ENCODE measurements at regions not wholly inside any gene's neighbourhood (a gene's known extent, or its start where the extent isn't known, plus 50 kb on each side); places are given as distances from the start of the nearest gene placed in this dataset.
"Not testable (repeated sequence)": the region's sequence is repeated elsewhere in the genome, so short reads cannot be mapped to it uniquely, and the experiment has no call there.

DNA sequence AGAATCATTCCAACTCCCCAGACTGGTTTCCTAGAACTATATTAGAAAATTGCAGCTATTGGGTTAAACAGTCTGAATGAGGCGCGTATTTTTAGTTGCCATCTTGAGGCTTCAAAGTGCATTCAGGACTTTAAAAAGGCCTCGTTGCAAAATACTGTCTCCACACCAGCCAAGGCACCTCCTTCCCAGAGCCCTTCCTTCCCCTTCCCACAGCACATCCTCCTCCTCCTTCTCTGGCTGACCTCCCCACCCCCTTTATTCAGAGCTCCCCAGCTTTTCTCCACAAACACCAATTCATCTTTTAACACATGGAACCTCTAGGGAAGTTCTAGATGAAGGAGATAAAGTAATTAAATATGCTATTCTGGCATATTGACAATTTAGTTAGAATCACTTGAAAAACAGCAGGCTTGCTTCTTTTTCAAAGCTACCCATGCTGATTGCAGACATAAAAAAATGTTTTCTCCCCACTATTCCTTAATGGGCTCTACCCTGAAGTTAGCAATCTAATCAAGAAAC, 90.3 kb downstream of the RTP5 start:
- no peak for DNase-seq

DNA sequence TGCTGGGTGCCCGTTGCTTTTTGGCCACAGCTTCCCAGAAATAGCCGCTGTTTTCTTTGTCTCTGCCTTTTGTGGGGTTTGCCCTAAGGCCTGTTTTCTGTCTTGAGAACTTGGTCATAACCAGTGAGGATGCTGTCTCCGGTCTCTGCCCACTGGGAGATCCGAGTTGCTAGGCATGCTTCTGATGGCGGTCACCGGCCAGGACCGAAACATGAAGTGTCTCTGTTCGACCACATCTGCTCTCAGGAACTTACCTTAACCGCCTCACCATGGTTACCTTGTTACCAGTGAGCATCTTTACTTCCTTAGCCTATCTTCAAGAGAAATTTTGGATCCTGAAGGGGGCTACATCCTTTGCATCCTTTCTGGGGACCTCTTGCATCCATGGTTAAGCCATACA, 91.9 kb downstream of the RTP5 start:
- no peak for DNase-seq

DNA sequence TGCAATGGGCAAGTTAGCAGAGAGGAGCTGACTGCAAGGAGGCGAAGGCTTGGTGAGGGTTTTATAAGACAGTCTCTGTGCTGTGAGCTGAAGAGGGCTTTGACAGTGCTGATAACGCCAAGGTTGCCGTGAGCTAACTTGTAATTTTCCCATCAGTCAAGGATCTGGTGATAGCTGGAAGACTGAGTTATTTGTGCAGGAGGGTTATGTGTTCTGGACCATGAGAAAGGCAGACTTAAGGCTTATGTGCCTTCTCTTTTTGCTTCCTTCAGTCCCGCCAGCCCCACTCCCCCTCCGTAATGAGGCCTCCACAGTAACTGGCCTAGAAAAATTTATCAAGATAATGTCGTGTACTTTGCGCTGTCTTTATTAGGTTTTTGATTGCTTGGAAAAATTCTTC, 94.6 kb downstream of the RTP5 start:
- DNase-seq, result no peak

DNA sequence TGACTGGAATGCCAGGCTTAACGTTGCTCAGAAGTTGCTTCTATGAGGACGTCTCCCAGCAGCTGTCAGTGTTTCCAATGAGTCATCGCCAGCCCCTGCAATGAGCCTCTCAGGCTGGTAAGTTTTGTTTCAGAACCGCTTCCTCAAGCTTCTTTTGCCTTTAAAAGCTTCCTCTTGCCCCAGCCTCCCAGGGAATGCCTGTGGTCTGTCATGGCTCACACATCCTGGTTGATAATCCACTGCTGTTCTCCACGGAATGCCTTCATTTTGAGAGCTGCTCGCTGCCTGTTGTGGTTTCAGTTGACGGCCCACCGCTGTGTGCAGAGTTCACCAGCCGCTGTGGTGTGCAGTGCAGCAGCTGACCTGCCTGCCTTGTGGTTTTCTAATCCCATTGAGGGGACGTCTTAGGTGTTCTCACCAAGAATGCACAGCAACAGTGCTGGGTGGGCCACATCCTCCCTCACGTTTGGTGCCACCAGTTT, 96.4 kb downstream of the RTP5 start:
- peak; percentile 59 for DNase-seq

GRCh38 chr2:241966647-241967466, 97.3 kb downstream of the RTP5 start:
- DNase-seq, result no peak

DNA sequence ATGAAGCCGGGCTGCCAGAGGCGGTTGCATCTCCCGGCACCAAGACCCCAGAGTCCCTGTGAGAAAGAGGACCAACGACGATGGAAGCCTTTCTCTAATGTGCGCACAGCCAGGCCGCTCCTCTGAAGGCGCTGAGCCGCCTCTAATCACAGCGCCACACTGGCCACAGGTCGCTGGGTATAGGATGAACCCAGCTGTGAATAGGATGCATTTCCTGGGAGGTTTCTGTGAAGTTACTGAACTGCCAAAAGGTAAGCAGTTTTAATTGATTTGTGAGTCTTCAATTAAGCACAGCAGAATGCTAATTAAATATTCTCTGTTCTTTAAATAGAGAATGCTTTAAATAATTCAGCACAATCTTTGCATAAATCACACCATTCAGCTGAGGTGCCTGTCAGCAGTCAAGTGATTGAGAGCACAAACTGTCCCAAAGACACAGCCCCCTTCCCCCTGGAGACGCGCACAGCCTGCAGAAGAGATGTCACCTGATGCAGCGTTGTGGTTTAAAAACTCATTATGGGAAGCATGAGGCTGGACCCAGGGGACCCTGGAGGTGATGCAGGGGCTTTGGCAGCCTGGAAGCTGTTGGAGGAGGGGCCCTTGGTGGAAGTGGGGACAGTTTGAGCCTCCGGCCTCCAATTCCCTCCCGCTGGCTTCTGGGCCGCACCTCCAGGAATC, 98.1 kb downstream of the RTP5 start:
- DNase-seq, result no peak

- no peak for DNase-seq
Observed at GRCh38 chr2:241968417-241968816, 98.9 kb downstream of the RTP5 start.

GRCh38 chr2:241969182-241969581, 99.7 kb downstream of the RTP5 start:
- DNase-seq, result not testable (repeated sequence)

DNA sequence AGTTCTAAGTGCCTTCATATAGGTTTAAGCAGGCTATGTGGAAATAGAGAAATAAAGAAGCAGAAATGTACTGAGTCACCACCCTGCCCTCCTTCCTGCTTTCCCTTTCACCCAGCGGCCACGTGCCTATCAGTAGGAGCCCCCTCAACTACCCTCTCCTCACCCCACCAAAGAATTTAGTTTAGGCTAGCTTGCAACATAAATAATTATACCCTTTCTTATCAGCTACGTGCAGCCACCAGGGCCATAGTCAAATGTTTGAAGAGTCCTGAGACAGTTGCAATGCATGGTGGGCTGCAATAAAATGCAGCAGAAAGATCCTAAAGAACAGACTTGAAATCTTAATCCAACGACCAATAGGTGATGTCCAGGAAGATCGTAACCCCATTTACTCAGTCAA, 101.2 kb downstream of the RTP5 start:
- no peak for DNase-seq

GRCh38 chr2:241974096-241974495, 104.6 kb downstream of the RTP5 start:
- no peak for DNase-seq

DNA sequence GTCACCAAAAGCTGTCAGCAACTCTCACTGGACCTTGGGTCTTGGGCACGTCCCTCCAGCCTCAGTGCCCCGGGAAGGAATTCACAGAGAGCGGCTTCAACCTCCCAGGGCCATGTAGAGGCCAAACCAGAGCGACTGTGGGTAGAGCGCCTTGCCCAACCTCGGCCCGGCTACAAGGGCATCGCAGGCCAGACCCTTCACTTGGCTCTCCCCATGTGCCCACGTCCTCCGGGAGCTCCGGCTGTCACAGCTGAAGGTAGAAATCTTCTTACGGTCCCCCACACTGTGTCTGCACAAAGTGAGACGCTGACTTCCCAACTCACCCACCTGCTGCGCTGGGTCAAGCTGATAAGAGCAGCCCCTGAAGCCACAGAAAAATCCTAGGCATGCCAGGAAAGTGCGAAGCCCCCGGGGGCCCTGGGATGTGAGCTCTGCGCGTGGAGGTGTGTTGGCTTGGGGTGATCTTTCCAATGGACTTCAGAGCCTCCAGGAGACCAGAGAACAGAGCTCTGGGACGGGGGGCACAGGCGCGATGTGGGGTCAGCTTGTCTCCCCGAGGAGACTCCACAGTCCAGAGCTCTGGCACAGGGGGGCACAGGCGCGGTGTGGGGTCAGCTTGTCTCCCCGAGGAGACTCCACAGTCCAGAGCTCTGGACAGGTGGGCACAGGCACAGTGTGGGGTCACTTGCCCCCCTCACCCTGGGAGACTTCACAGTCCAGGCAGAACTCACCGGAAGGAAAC, 105.5 kb downstream of the RTP5 start:
- DNase-seq, result no peak

GRCh38 chr2:241975593-241976284, 106.2 kb downstream of the RTP5 start:
- no peak for DNase-seq

DNA sequence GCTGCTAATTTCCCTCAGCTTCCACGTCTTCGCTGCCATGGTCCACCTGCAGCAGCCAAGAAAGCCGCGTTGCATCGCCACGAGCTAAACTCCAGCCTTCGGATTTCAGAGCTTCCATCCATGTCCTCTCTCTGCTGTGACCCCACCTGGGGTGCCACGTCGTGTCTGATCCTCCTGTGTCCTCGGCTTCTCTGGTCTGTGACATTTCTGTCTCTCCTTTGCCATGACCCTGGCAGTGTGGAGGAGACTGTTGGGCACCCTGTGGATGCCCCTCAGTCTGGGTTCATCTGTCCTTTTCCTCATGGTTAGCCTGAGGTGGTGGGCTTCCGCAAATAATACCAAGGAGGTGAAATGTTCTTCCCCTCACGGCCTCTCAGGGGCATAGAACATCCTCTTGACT, 106.8 kb downstream of the RTP5 start:
- no peak for DNase-seq

DNA sequence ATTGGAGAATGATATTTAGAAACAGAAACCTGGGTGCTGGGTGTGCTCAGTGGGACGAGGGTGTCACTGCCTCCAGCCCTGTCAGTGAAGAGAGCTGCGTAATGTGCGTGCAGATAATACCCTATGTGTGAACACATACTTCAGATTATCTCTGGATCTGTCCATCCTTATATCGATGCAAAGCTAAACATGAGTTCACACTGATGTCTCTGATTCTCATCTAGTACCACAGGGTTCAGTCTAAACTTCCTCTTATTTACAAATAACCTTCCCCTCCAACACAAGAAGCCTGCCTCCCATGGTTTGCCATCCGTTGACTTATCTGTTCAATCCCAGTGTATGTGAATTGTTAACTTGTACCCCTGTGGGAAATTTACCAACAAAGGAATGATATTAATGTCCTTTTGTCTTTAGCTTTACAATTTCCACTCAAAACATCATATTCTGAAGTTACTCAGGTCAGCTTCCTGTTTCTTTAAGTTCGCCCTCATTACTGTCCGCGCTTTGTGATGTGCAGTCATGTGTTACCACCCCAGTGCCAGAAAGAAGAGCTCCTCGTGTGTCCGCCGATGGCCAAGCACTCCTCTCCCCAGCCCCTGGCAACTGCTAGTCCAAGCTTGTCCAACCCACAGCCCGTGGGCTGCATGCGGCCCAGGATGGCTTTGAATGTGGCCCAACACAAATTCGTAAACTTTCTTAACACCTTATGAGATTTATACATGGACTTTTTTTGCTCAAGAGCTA, 108.2 kb downstream of the RTP5 start:
- DNase-seq, result no peak

GRCh38 chr2:241978670-241979069, 109.1 kb downstream of the RTP5 start:
- DNase-seq, result no peak

- DNase-seq, result no peak
Observed at GRCh38 chr2:241980193-241980592, 110.7 kb downstream of the RTP5 start.

DNA sequence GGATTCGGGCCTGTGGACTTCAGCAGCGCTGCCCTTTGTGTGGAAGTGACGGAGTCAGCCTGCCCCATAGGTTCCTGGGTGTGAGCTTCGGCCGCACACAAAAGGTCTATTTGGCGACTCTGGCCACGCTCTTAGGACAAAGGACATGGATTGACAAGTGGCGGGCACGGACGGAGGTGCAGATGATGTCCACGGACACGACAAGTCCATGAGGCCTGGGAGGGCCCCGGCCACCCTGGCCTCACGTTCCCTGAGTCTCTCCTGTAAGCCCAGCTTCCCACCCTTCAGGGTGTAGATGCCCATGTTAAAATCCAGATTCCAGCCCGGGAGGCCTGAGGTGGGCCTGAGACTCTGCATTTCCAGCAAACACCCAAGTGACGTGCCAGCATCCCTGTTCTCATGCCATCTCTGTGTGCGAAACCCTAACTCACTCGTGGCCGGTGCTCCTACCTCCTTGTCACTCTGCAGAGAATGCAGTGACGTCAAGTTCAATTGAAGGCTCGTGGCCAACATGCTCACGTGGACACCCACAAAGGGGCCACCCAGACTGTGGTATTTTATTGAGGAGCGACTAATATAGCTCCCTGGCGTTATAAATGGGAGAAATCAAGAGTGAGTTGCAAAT, 111.7 kb downstream of the RTP5 start:
- no peak for DNase-seq

GRCh38 chr2:241982706-241983570, 113.4 kb downstream of the RTP5 start:
- no peak for DNase-seq

DNA sequence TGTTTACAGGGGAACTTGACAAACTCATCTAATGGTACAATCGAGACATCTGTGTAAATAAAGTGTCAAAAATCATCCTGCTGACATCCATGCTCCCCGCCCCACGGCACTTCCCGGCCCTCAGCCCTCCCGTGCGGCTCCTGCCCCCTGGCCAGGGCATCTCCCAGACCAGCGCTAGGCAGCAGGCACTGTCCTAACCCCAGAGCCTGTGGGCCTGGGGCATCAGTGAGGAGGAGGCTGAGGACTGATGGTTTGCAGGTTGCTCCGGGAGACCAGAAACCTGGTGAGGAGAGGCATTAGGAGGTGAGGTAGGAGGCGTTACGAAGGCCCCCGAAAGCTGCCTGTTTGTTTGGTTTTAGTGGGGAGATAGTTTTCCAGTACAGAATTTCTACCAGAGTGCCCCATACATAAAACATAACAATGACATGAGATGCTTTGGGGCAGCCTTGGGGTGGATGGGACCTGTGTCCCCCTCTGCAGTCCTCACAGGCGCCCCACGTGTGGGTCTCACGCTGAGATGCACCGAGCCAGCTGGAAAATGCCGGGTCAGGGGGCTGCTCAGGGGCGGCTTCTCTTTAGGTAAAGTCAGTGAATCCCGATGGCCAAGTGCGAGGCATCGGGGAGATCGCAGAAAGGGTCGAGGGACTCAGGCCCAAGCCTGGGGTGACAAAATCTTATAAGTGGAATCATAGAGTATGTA, 114.2 kb downstream of the RTP5 start:
- DNase-seq, result no peak

- no peak for DNase-seq
Observed at GRCh38 chr2:241984271-241984655, 114.7 kb downstream of the RTP5 start.
